MM.1S (cell line): ENCODE measurements at regions not wholly inside any gene's neighbourhood (a gene's known extent, or its start where the extent isn't known, plus 50 kb on each side); places are given as distances from the start of the nearest gene placed in this dataset.

ENCODE experiments used
- CTCF ChIP-seq: fragments of 300-600 bp; sonication (generic); IDR thresholded peaks from 2 replicates; pipeline ENCODE4 v1.5.1; 2016; ENCODE audit warnings: antibody characterized with exemption, low read length, mixed read lengths
- EZH2 ChIP-seq: fragments of 300-600 bp; sonication (generic); optimal IDR thresholded peaks from 2 replicates; pipeline ENCODE3; 2017; ENCODE audit warnings: low read depth, mild to moderate bottlenecking, antibody characterized with exemption, low read length, mixed read lengths

- no peak for TF ChIP-seq CTCF
- no peak for TF ChIP-seq EZH2
Measured at GRCh38 chr6:56364827-56365339, 117.5 kb upstream of the COL21A1 start.
